ENCODE measurements at regions not wholly inside any gene's neighbourhood (a gene's known extent, or its start where the extent isn't known, plus 50 kb on each side); places are given as distances from the start of the nearest gene placed in this dataset.
"Not testable (repeated sequence)": the region's sequence is repeated elsewhere in the genome, so short reads cannot be mapped to it uniquely, and the experiment has no call there.

DNA sequence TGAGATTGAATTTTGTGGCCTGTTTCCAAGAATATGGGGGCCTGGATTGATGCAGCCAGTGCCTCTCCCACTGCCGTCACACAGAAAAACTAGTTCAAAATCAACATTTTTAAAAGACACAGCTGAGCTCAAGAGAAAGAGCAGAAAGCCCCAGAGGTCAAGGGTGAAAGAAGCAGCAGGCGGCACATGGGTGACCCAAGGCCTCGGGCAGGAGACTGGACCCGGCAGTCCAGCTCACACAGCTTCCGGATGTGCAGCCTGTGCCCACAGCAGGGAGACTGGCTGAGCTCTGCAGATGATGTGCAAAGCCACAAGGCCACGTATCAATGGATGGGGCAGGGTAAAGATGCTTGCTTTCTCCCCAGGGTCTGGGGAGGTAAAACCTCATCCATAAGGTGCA lies 50.4 kb upstream of the RNF32 start:
- DNase-seq, result no peak

DNA sequence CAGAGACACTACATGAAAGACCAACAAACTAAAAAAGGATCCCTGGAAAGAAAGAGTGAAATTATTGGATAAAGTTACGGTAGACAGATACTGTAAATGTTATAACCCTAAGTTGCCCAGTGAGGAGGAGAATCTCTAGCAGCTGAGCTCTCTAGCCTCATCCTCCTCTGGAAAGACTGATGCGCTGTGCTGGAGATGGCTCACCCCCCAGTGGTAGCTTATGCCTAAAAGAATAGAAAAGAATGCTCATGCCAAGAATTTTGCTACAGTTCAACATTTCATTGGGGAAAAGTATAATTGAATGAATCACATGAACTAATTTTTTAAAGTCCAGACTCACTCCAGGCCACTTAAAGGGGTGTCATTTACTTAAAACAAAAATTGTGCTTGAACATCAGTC lies 50.8 kb upstream of the RNF32 start:
- DNase-seq, result no peak

DNA sequence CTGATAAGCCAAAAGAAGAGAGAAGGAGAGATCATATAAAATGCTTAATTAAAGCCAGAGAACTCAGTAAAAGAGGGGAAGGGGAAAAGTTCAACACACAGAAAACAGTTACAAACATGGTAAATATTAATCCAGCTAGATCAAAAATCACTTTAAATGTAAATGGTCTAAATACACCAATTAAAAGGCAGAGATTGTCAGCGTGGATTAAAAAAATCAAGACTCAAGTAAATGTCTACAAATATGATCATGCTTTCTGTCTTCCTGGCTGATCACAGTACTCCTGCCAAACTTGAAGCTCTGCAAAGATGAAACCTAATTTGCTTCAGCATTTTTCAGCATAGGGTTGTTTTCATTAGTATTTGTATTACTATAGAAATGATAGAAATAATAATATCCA lies 54.6 kb upstream of the RNF32 start:
- DNase-seq, result no peak

DNA sequence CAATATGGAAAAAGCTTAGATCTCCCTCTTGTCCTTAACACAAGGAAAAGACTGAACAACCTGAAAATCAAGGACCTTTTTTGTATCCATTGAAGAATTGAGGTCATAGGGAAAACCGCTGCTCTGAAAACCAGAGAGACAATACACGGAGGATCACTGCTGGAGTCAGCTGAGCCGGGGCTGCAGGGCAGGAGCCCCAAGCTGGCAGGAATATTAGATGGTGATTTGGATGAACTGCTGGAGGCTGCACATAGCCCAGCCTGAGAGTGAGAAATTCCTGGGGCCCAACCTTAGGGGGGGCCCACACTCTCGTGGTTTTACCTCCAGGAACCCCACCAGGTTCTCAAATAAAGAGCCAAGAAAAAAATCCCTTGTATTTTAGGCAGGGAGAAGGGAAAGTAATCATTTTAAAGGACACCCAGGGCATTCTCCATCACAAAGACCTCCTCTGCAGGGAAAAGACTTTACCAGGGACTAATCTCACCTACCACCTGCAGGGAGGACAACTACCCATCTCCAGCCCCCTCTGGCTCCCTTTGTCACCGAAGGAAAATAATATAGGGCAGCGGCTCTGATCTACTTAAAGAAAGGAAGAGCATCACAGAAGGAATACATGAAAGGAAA lies 55.4 kb upstream of the RNF32 start:
- DNase-seq, result no peak

DNA sequence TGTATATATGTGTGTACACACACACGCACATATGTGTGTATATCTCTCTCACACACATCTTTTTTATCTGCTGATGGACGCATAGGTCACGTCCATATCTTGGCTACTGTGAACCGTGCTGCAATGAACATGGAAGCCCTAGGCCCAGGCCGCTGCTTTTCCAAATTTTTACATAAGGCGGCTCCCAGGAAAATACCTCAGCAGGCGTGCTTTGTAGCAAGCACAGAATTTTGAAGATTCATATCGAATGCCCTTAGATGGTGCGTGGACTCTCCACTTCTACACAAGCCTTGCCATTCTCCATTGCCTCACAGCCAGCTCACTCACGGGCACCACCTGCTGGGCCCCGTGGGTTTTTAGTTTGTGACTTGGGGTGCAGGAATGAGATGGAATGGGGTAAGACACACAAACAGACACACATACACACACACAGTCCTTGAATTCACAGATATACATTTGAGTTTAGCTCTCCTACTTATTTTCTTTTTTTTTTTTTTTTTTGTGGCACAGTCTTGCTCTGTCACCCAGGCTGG lies 57.9 kb upstream of the RNF32 start:
- DNase-seq, result no peak

DNA sequence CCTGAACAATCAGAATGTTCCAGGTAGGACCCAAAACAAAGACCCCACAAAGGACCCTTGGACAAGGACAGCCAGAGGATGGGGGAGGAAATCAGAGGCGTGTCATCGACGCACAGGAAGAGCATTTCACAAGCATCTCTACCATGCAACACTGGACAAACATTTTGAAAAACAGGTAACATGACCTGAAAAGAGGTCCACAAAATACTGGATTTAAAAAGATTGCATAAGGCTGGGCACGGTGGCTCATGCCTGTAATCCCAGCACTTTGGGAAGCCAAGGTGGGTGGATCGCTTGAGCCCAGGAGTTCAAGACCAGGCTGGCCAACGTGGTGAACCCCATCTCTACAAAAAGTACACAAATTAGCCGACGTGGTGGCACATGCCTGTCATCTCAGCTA lies 60.5 kb upstream of the RNF32 start:
- no peak for DNase-seq

DNA sequence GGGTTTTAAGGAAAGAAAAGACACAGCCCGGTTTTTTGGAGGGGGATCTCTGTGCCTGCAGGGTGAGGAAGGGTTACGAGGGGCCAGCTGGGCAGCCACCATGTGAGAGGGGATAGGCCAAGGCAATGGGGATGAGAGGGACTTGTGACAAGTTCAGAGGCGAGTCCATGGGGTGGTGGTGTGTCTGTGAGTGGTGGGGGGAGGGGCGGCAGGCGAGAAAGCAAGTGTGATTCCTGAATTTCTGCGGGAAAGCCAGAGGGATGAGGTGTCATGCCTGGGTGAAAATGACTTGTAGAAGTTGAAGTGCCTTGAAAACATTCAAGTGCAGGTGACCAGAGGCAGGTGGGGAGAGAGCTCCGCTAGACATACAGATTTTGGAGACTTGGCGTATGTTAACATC lies 61.0 kb upstream of the RNF32 start:
- DNase-seq, result no peak

DNA sequence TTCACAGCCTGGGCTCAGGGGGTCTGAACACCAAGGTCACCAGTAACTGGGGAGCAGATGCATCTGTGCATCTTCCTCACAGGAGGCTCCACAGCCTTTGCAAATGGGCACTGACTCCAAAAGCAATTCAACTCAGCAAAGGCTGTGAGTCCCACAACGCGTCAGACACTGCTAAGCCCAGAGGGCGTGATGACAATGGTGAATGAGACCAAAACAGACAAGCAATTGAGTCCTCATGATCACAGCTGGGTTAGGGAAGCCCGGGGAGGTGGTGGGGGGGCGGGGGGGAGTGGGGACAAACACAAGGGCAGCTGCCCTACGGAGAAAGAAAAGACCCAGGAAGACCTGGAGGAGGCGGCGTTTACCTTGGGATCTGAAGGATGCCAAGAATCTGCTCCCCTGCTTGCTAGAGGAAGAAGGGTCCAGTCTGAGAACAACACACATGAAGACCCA lies 61.6 kb upstream of the RNF32 start:
- DNase-seq, result no peak

DNA sequence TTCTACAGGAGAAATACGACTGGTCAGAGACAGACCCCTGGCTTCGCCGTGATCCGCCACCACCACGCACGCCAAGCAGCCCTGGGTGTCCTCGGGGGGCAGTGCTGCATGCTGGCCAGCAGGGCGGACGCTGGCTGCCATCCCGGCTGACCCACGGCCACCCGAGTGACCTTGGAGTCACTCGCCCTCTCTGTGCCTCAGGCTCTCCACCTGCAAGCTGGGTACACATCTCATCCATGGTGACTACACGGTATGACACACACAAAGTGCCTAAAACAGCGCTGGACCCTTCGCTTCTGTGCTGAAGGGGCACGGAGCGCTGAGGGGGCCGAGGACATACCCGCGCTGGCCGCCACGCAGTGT lies 62.0 kb upstream of the RNF32 start:
- DNase-seq, result no peak

DNA sequence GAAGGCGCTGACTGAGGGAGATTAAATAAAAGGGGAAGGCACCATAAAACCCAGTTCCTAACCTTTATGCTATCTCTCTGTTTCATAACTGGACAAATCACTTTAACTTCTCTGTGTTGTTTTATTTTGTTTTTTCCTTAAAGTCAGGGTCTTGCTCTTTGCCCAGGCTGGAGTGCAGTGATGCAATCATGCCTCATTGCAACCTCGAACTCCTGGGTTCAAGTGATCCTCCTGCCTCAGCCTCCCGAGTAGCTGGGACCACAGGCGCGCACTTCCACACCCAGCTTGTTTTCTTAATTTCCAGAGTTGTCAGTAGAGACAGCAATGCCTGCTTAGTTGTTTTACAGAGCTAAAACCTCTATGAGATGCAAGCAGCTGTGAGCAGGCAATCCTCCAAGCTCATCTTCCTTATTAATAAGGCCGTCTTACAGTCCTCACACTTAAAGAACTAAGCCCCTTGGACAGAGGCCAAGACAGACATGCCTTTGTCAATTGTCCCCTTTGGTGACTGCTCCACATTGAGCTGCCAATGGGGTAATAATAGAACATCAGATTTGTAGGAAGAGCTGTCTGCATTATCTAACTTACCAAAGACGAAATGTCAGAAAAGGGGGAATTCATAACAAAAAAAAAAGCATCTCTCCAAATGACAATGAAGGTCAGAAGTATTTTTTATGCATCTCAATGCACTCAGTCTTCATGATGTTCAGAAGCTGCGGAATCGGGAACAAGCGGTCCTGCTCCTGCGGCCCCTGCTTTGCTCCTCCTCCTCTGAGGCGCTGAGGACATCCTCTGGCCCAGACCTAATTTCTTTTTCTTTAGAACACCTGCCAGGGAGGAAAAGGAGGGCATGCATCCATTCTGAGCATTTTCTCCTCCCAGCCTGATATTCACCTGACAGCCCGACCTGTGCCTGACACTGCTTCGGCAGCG lies 62.7 kb upstream of the RNF32 start:
- DNase-seq, result no peak

DNA sequence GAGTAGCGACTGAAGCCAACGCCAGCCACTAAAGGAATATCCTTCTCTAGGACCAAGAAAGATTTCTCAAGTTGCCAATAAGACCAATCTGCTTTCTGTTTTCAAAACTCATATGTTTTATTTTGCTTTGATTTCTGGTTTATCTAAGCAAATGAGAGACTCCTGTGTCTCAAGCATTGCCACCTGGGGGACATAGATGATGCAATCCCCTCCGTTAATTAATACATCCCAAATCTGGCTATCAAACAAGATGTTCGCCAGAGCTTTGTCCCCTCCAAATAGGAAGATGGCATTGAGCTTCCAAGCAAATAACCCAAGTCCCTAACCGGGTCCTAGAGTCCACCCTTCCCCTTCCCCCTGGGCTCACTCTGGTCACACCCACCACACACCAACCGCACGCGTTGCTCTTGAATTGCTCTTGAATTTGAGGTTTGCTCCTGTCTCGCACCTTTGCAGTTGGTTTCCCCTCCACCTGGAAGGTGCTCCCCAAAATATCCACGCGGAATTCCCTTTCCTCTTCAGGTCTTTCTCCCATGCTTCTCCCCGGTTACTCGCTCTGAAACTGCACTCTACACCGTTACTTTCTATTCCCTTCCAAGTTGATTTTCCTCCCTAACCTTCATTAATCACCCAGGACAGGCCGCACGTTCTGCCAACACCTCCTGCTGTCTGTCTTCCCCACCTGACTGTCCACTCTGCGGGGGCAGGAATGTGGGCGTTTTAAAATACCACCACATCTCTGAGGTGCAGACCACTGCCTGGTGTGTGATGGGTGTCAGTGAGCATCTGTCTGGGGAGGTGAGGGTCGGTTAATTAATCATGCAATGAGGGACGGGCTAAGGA lies 64.1 kb upstream of the RNF32 start:
- DNase-seq, result no peak

DNA sequence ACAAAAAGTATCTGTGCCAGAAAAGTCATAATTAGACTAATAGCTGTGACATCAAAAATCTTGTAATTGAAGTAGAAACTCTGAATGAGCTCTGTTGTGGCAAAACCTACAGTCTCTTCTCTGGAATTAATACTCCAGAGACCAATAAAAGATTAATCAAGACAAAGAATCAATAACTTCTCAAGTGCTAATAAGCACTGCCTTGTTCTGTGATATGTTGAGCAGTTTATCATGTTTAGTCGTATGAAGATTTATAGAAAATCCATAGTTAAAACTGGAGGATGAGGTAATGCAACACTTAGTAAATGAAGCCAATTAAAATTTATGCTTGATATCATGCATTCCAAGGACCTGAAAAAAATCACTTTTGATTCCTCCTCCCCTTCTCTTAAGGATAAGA lies 72.3 kb upstream of the RNF32 start:
- DNase-seq, result no peak

DNA sequence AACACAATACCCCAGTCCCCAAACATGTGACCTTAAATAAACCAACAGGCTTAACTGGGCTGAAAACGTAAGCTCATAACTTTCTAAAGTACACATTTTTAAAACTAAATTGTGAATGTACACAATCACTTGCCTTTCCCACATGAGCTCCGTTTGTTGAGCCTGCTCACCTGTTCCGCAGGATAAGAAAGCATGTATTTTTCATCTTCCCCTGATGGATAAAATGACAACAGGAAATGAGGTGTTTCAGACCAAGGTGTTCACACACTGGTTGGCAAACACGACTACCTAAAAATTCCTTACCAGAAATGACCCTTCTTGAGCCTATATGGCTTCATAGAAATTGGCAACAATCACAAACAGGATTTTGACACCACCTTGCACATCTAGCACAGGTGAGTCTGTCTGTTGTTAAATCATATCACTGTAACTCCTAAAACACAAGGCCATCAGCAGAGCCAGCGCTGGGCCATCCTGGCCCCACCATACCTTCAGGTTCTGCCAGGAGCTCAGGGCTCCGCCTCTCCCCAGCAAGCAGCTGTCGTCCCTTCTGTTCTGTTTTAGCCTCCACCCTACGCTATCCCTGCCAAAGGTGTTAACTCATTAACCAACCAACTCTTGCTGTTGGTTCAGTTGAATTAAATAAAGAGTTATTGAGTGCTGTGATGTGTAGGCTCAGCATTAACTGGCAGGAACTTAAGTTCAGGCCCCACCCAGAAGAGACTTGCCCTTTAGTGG lies 73.6 kb upstream of the RNF32 start:
- no peak for DNase-seq

DNA sequence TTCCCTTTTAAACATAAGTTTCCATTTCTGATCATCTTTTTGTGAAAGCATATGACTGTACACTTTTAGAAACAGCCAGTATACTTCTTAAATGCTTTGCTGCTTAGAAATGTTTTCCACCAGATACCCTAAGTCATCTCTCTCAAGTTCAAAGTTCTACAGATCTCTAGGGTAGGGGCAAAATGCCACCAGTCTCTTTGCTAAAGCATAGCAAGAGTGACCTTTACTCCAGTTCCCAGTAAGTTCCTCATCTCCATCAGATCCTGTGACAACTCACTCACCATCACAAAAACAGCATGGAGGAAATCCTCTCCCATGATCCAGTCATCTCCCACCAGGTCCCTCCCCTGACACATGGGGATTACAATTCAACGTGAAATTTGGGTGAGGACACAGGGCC lies 75.6 kb upstream of the RNF32 start:
- DNase-seq, result not testable (repeated sequence)

DNA sequence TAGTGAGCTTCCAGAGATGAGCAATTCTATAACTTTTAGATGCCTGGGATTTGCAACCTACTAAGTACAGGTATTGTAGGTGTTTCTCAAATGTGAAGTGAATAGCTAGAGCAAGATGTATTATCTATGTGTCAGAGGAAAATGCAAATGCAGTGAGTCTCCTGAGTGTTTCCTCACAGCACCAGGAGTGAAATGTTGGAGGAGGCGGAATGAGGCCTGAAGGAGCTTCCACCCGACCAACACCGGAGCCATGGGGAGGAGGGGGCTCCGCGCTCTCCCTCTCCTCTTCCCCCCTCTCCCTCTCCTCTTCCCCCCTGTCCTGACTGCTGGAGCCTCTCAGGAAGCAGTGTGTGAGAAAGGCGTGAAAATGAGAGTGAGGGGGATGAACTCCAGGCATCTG lies 79.9 kb upstream of the RNF32 start:
- no peak for DNase-seq

DNA sequence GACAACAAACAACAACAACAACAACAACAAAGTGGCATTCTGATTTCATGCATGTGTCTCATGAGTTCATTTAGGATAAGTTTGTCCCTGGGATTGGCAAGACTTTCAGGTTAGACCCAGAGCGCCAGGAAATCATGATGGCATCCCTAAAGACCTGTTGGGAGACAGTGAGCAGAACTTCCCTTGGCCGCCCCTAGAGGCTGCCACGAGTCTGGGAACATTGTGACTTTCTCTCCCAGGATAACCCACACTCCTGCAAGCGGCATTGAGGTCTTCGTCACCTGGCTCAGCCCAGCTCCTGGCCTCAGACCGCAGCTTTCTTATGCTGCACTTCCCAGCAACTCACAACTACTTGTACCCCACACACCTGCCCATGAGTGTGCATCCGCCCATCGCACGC lies 80.5 kb upstream of the RNF32 start:
- DNase-seq, result no peak

DNA sequence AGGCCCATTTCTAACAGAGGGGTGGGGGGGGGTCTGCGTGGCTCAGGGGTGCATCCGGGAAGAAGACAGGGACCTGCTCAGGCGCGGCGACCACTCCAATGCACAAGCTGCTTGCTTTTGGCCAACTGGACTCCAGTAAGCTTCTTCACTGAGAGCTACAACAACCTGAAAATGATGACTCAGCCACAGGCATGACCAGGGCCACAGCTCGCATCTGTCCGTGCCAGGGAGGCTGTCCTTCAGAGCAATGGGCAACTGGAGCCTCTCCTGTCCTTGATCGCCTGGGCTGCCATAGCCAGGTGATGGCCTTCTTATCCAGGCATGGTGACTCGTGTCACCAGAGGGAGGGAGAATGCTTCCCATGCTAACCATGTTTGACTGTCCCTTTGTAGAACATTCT lies 81.6 kb upstream of the RNF32 start:
- no peak for DNase-seq

DNA sequence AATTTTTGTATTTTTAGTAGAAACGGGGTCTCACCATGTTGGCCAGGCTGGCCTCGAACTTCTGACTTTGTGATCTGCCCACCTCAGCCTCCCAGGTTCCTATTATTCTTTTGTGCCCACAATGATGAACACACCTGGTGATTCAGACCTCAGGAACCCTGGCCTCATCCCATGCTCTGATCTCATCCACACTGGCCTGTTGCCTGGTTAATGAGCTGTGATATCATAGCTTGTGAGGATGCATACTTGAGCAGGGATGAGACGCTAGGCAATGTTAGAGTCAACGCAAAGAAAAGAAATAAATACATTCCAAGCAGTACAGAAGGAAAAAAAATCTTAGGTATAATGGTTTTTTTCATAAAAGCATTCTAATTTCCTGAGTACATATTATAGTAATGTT lies 82.4 kb upstream of the RNF32 start:
- no peak for DNase-seq

DNA sequence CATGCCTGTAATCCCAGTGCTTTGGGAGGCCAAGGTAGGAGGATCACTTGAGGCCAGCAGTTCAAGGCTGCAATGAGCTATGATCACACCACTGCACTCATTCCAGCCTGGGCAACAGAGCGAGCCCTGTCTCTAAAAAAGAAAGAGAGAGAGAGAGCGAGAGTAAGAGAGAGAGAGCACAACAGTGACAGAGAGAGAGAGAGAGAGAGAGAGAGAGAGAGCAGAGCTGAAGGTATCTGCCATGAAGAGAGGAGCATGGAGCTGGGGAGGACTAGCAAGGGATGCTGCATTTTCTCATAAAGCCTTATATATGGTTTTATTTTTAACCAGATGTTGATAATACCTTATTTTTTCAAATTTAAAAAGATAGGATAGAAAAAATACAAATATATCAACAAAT lies 84.5 kb upstream of the RNF32 start:
- no peak for DNase-seq

DNA sequence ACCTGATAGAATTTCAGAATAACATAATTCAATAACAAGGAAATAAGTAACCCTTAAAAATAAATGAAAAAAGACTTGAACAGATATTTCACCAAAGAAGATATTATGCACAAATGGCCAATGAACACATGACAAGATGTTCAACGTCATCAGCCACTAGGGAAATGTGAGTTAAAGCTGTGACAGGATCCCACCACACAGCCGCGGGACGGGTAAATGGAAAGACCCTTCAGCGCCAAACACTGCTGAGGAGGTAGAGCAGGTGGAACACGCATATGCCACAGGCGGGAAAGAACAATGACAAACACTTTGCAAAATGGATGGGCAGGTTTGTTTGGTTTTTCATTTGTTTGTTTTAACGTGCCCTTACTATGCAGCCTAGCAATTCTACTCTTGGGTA lies 86.1 kb upstream of the RNF32 start:
- DNase-seq, result no peak

DNA sequence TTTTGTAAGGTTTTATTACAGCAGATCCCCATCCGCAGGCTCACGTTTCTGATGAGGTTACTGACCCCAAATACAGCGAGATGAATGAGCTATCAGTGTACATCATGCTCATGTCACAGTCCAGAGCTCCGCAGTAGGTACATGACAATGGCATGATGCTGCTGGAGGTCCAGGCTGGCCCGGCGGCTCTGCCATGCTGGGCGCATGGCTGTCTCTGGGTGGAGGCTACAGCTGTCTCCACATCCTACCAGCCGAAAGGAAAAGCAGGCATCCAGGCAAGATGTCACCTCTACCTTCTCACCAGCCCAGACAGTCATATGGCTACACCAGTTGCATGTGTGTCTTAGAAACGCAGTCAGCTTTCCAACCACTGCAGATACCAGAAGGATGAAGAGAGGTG lies 90.9 kb upstream of the RNF32 start:
- DNase-seq, result no peak

DNA sequence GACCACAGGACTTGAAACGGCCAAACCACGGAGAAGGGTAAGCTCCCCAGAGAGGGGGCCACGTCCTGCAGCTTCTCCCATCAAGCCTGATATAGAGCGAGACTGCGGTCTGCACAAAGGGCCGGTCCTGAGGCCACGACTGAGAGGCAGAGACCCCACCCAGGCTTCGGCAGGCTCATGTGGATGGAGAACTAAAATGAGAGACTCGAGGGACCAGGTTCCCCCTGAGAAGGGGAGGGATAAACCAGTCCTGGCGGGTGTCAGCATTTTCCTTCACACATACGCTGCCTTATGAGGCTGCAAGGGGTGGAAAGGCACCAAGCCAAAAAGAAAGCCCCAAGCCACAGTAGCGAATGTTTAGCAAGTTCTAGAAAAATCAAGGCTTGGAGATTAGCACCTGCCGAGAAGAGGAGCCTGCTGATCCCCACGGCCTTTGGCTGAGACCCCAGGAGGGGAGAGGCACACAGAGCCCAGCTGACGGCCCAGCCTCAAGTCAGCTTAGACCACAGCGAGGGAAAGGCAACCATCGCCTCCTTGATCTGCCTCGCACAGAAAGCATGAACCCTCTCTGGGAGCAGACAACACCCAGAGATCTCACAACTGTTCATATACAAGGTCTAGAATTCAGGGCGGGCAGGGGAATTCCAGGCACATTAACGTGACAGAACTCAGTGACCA lies 92.6 kb upstream of the RNF32 start:
- DNase-seq, result no peak
